Stimulated activated naive CD4-positive, alpha-beta T cell (primary cell): ENCODE measurements at regions not wholly inside any gene's neighbourhood (a gene's known extent, or its start where the extent isn't known, plus 50 kb on each side); places are given as distances from the start of the nearest gene placed in this dataset.
"Not testable (repeated sequence)": the region's sequence is repeated elsewhere in the genome, so short reads cannot be mapped to it uniquely, and the experiment has no call there.

Source experiments
- DNase-seq, 6 experiments: peaks; one replicate each; lab custom pipeline; 2025; lab: John Stamatoyannopoulos, UW

GRCh38 chr16:82298472-82298871 is 128.4 kb upstream of the MPHOSPH6 start:
- no peak for DNase-seq

- DNase-seq: no peak
Measured at GRCh38 chr16:82295290-82296201, 125.5 kb upstream of the MPHOSPH6 start.

- DNase-seq: no peak
Measured at GRCh38 chr16:82293671-82294070, 123.6 kb upstream of the MPHOSPH6 start.

- DNase-seq: no peak
Measured at GRCh38 chr16:82287937-82288336, 117.9 kb upstream of the MPHOSPH6 start.

GRCh38 chr16:82282662-82283061 is 112.6 kb upstream of the MPHOSPH6 start:
- no peak for DNase-seq

- DNase-seq: no peak
Measured at GRCh38 chr16:82281544-82281943, 111.5 kb upstream of the MPHOSPH6 start.

GRCh38 chr16:82280867-82281266 is 110.8 kb upstream of the MPHOSPH6 start:
- no peak for DNase-seq

GRCh38 chr16:82275349-82275748 is 105.3 kb upstream of the MPHOSPH6 start:
- DNase-seq: not testable (repeated sequence)

- no peak for DNase-seq
Measured at GRCh38 chr16:82271636-82272035, 101.6 kb upstream of the MPHOSPH6 start.

GRCh38 chr16:82267675-82268074 is 97.7 kb upstream of the MPHOSPH6 start:
- not testable (repeated sequence) for DNase-seq

GRCh38 chr16:82265809-82266208 is 95.8 kb upstream of the MPHOSPH6 start:
- no peak for DNase-seq

GRCh38 chr16:82264756-82265155 is 94.7 kb upstream of the MPHOSPH6 start:
- no peak for DNase-seq

GRCh38 chr16:82263521-82264143 is 93.6 kb upstream of the MPHOSPH6 start:
- DNase-seq: peak in 4 of 6 experiments; percentile 16 to 40 (median 30)

- DNase-seq: no peak
Measured at GRCh38 chr16:82262244-82262643, 92.2 kb upstream of the MPHOSPH6 start.

GRCh38 chr16:82260212-82260795 is 90.3 kb upstream of the MPHOSPH6 start:
- DNase-seq: no peak

- DNase-seq: no peak
Measured at GRCh38 chr16:82259731-82260130, 89.7 kb upstream of the MPHOSPH6 start.

GRCh38 chr16:82257990-82258389 is 88.0 kb upstream of the MPHOSPH6 start:
- DNase-seq: no peak

- no peak for DNase-seq
Measured at GRCh38 chr16:82252582-82252981, 82.6 kb upstream of the MPHOSPH6 start.

GRCh38 chr16:82248677-82249076 is 78.7 kb upstream of the MPHOSPH6 start:
- no peak for DNase-seq

- DNase-seq: no peak
Measured at GRCh38 chr16:82248012-82248656, 78.1 kb upstream of the MPHOSPH6 start.

GRCh38 chr16:82242201-82242600 is 72.2 kb upstream of the MPHOSPH6 start:
- no peak for DNase-seq

GRCh38 chr16:82241469-82242052 is 71.5 kb upstream of the MPHOSPH6 start:
- no peak for DNase-seq
